Endothelial cell of umbilical vein (primary cell): ENCODE measurements at regions not wholly inside any gene's neighbourhood (a gene's known extent, or its start where the extent isn't known, plus 50 kb on each side); places are given as distances from the start of the nearest gene placed in this dataset.

Experiments used
- BruUV-seq: library from RNA; stranded (reverse); fragments of 400-500 nt; replicated peaks from 2 replicates; lab custom pipeline; 2021; lab: Mats Ljungman, UMichigan
- CTCF ChIA-PET: fragments of 300-600, 350-600 bp; sonication (Branson Sonifier 250); formaldehyde crosslinking; loops from one replicate; lab custom pipeline; 2021; ENCODE audit warnings: antibody characterized with exemption, inconsistent platforms; lab: Charles Lee
- POLR2A ChIA-PET: fragments of 300-600, 350-600 bp; sonication (Branson Sonifier 250); formaldehyde crosslinking; loops from one replicate; lab custom pipeline; 2021; ENCODE audit warnings: antibody characterized with exemption, inconsistent platforms; lab: Charles Lee
- DNase-seq: peaks from one replicate; pipeline ENCODE4 v3.0.0-alpha.2; 2011; ENCODE audit warnings: low read depth, low spot score
- FAIRE-seq: peaks from 2 replicates; lab custom pipeline; 2011; peaks lifted over from hg19 to GRCh38; lab: Jason Lieb, UNC
- H2AFZ ChIP-seq: 2 replicates; pipeline ENCODE4 v1.6.0; 2012; ENCODE audit warnings: low read depth, low read length, control low read depth, inconsistent platforms
- H3K27ac ChIP-seq: 2 replicates; pipeline ENCODE4 v1.5.1; 2011; ENCODE audit warnings: low read depth, mild to moderate bottlenecking, control low read depth, low read length, moderate library complexity; ENCODE audit not compliant: insufficient read depth
- H3K27me3 ChIP-seq, 2 experiments: 2 replicates each; pipeline versions ENCODE4 v1.6.0 to v1.6.1; 2011; ENCODE audit warnings: low read length in 2 of 2, mixed read lengths in 1 of 2; ENCODE audit not compliant: control insufficient read depth in 2 of 2, insufficient read depth in 2 of 2
- H3K36me3 ChIP-seq, 2 experiments: 2 replicates in 1 of 2; 3 replicates in 1 of 2; pipeline ENCODE4 v1.5.1; 2011; ENCODE audit warnings: low read length in 2 of 2, mild to moderate bottlenecking in 1 of 2, moderate library complexity in 1 of 2; ENCODE audit not compliant: control insufficient read depth in 2 of 2, insufficient read depth in 2 of 2; ENCODE audit errors: extremely low read depth in 1 of 2
- H3K4me1 ChIP-seq: 3 replicates; pipeline ENCODE4 v1.5.1; 2011; ENCODE audit warnings: mild to moderate bottlenecking, low read length; ENCODE audit not compliant: control insufficient read depth, insufficient read depth; ENCODE audit errors: extremely low read depth
- H3K4me2 ChIP-seq: 2 replicates; pipeline ENCODE4 v1.6.1; 2011; ENCODE audit warnings: low read length, control low read depth, mixed read lengths; ENCODE audit not compliant: insufficient read depth
- H3K4me3 ChIP-seq, 3 experiments: fragments of 200-600 bp in 1 of 3; sonication (generic), shearing (Covaris generic) in 1 of 3; replicated peaks in 1 of 3; 2 replicates each; pipeline ENCODE4 v1.5.1; 2011 to 2016; ENCODE audit warnings: control low read depth in 3 of 3, low read length in 3 of 3, mild to moderate bottlenecking in 2 of 3, inconsistent platforms in 1 of 3, low read depth in 1 of 3, moderate library complexity in 1 of 3; ENCODE audit not compliant: insufficient read depth in 1 of 3
- H3K79me2 ChIP-seq: 2 replicates; pipeline ENCODE4 v1.6.0; 2012; ENCODE audit warnings: low read length, inconsistent platforms; ENCODE audit not compliant: control insufficient read depth, insufficient read depth
- H3K9ac ChIP-seq: replicated peaks from 2 replicates; pipeline ENCODE3; 2011; ENCODE audit warnings: low read length, control low read depth; ENCODE audit not compliant: insufficient read depth; ENCODE audit errors: extremely low read depth
- H3K9me1 ChIP-seq: replicated peaks from 3 replicates; pipeline ENCODE4 v1.6.0; 2011; ENCODE audit warnings: mild to moderate bottlenecking, low read length; ENCODE audit not compliant: control insufficient read depth, insufficient read depth; ENCODE audit errors: extremely low read depth
- H3K9me3 ChIP-seq: replicated peaks from 2 replicates; pipeline ENCODE4 v1.5.1; 2012; ENCODE audit warnings: low read length, inconsistent platforms; ENCODE audit not compliant: control insufficient read depth, insufficient read depth
- H4K20me1 ChIP-seq: replicated peaks from 2 replicates; pipeline ENCODE3; 2011; ENCODE audit warnings: mild to moderate bottlenecking, low read length; ENCODE audit not compliant: control insufficient read depth, insufficient read depth; ENCODE audit errors: extremely low read depth
- EZH2 ChIP-seq: IDR thresholded peaks from 2 replicates; pipeline ENCODE4 v1.6.1; 2012; ENCODE audit warnings: borderline replicate concordance, low read depth, mild to moderate bottlenecking, moderate library complexity, low read length, inconsistent platforms; ENCODE audit not compliant: severe bottlenecking
- FOS ChIP-seq: IDR thresholded peaks from 2 replicates; pipeline ENCODE4 v1.6.1; 2011; ENCODE audit warnings: mild to moderate bottlenecking, low read length, moderate library complexity, borderline replicate concordance; ENCODE audit not compliant: insufficient read depth
- GATA2 ChIP-seq: IDR thresholded peaks from 2 replicates; pipeline ENCODE4 v1.7.0; 2011; ENCODE audit warnings: low read depth, mild to moderate bottlenecking, moderate library complexity, mixed read lengths, low read length; ENCODE audit not compliant: insufficient read length, insufficient read depth
- JUN ChIP-seq: IDR thresholded peaks from 2 replicates; pipeline ENCODE4 v1.6.1; 2011; ENCODE audit warnings: borderline replicate concordance, low read depth; ENCODE audit not compliant: insufficient read length, insufficient read depth
- MAX ChIP-seq: IDR thresholded peaks from 2 replicates; pipeline ENCODE4 v1.6.1; 2011; ENCODE audit not compliant: insufficient read depth, insufficient read length
- MYC ChIP-seq: IDR thresholded peaks from one replicate; pipeline ENCODE4 v1.6.1; 2011; ENCODE audit warnings: mild to moderate bottlenecking, low read depth, low read length
- POLR2A ChIP-seq: IDR thresholded peaks from 2 replicates; pipeline ENCODE4 v1.6.1; 2012; ENCODE audit warnings: low read depth, mild to moderate bottlenecking, control low read depth, low read length
- POLR2AphosphoS5 ChIP-seq: IDR thresholded peaks from 2 replicates; pipeline ENCODE4 v1.6.1; 2012; ENCODE audit warnings: low read depth, mild to moderate bottlenecking, control low read depth, low read length, moderate library complexity; ENCODE audit not compliant: insufficient read depth
- dilution Hi-C: fragments of 300-500 bp; cut with MboI; formaldehyde crosslinking; loops from one replicate; pipeline ENCODE4 v1.15.0; 2019; ENCODE audit warnings: low sequenced_read_pairs; ENCODE audit not compliant: extremely low pct_ligation_motif_present
- intact Hi-C: fragments of 100-400 bp; cut with micrococcal nuclease; formaldehyde crosslinking; loops from one replicate; pipeline ENCODE4 v1.10.0; 2022
- TF ChIP-seq, protein P1 (sequence below), 2 donors: IDR thresholded peaks; 1 replicate in 1 of 2; 2 replicates in 1 of 2; pipeline ENCODE4 v1.5.1; 2011; ENCODE audit warnings: low read length in 2 of 2, mild to moderate bottlenecking in 2 of 2, moderate library complexity in 2 of 2, control low read depth in 1 of 2, inconsistent platforms in 1 of 2, low read depth in 1 of 2; ENCODE audit not compliant: insufficient read depth in 1 of 2; ENCODE audit errors: extremely low read depth in 1 of 2

DNA sequence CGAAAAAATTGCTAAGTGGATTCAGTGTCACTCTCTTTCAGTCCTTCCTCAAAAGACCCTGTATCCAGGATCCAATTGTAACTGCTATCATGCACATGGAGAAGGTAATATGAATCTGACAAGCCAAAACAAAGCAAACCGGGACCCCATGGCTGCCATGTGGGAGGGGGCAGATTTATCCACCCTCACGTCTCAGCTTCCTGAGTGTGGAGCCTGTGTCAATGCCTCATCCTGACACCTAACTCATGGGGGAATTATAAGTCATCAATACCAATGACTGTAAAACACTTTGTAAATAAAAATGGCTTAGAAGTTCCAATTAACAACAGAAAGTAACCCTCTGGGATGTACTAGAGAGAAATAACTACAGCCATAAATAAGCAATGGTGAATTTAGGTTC, 174.1 kb upstream of the MCHR2 start:
- no peak overlapping the region for H2AFZ ChIP-seq

More for the DNA sequence above, 174.1 kb upstream of the MCHR2 start:
- H3K9me3 ChIP-seq: no peaks in the 10 kb centered on the region
- no peaks in the 10 kb centered on the region for H3K4me1 ChIP-seq
- intact Hi-C loops (no loop called here), dilution Hi-C loops (no loop called here)
- FAIRE-seq (no peak), DNase-seq (no peak)
- H4K20me1 ChIP-seq: no peaks in the 10 kb centered on the region
- H3K9me1 ChIP-seq: no peaks in the 10 kb centered on the region
- no peaks in the 10 kb centered on the region for H3K79me2 ChIP-seq
- no peak overlapping the region for H3K4me2 ChIP-seq
- H3K9ac ChIP-seq: no peak overlapping the region
- H3K4me3 ChIP-seq: no peak overlapping the region
- BruUV-seq: no TSS peak
- no peak overlapping the region for H3K27ac ChIP-seq
- TF ChIP-seq EZH2: no peak
- TF ChIP-seq POLR2A: no peak
- TF ChIP-seq POLR2AphosphoS5: no peak
- TF ChIP-seq MYC: no peak
- TF ChIP-seq JUN: no peak
- TF ChIP-seq FOS: no peak
- TF ChIP-seq, protein P1, sequence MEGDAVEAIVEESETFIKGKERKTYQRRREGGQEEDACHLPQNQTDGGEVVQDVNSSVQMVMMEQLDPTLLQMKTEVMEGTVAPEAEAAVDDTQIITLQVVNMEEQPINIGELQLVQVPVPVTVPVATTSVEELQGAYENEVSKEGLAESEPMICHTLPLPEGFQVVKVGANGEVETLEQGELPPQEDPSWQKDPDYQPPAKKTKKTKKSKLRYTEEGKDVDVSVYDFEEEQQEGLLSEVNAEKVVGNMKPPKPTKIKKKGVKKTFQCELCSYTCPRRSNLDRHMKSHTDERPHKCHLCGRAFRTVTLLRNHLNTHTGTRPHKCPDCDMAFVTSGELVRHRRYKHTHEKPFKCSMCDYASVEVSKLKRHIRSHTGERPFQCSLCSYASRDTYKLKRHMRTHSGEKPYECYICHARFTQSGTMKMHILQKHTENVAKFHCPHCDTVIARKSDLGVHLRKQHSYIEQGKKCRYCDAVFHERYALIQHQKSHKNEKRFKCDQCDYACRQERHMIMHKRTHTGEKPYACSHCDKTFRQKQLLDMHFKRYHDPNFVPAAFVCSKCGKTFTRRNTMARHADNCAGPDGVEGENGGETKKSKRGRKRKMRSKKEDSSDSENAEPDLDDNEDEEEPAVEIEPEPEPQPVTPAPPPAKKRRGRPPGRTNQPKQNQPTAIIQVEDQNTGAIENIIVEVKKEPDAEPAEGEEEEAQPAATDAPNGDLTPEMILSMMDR (IDR thresholded peaks at IDR 0.05; ENCODE audit: extremely low read depth in 1 of 2, insufficient read depth in 1 of 2, low read depth in 1 of 2, low read length in 2 of 2): no peak
- TF ChIP-seq MAX: no peak
- TF ChIP-seq GATA2: no peak
- ChIA-PET CTCF (no interaction called here), POLR2A (no interaction called here)
- H3K36me3 ChIP-seq: no peaks in the 10 kb centered on the region
- H3K27me3 ChIP-seq: no peaks in the 10 kb centered on the region
